Esophagus muscularis mucosa (tissue), 4 donors: ENCODE measurements at regions not wholly inside any gene's neighbourhood (a gene's known extent, or its start where the extent isn't known, plus 50 kb on each side); places are given as distances from the start of the nearest gene placed in this dataset.
"Not testable (repeated sequence)": the region's sequence is repeated elsewhere in the genome, so short reads cannot be mapped to it uniquely, and the experiment has no call there.

Experiments used
- DNase-seq: peaks from one replicate; pipeline ENCODE4 v3.0.0-alpha.2; 2017; ENCODE audit errors: extremely low spot score
- H3K27ac ChIP-seq, 4 donors: fragments of 200-600 bp; sonication (generic); replicated peaks in 1 of 4; 1 replicate in 3 of 4; 2 replicates in 1 of 4; pipeline ENCODE4 v1.5.1; 2016 to 2019; ENCODE audit warnings: mild to moderate bottlenecking in 1 of 4
- H3K27me3 ChIP-seq, 4 donors: fragments of 200-600 bp; sonication (generic); one replicate each; pipeline versions ENCODE4 v1.5.1 to v1.6.0; 2016 to 2019
- H3K36me3 ChIP-seq, 4 donors: fragments of 200-600 bp; sonication (generic); one replicate each; pipeline ENCODE4 v1.5.1; 2016 to 2019
- H3K4me1 ChIP-seq, 4 donors: fragments of 200-600 bp; sonication (generic); one replicate each; pipeline ENCODE4 v1.5.1; 2016 to 2019
- H3K4me3 ChIP-seq, 4 donors: fragments of 200-600 bp; sonication (generic); 1 replicate in 2 of 4; 2 replicates in 2 of 4; pipeline ENCODE4 v1.5.1; 2016 to 2019; ENCODE audit warnings: mild to moderate bottlenecking in 4 of 4, moderate library complexity in 1 of 4
- H3K9me3 ChIP-seq, 4 donors: fragments of 200-600 bp; sonication (generic); 1 replicate in 3 of 4; 2 replicates in 1 of 4; pipeline ENCODE4 v1.5.1; 2016 to 2019
- EP300 ChIP-seq: sonication (generic); formaldehyde crosslinking; IDR thresholded peaks from one replicate; pipeline ENCODE4 v1.6.1; 2017; ENCODE audit warnings: antibody characterized with exemption
- POLR2A ChIP-seq: fragments of 450-650 bp; IDR thresholded peaks from one replicate; pipeline ENCODE4 v1.6.1; 2017; ENCODE audit warnings: antibody characterized with exemption, moderate library complexity, mild to moderate bottlenecking, low read depth
- POLR2AphosphoS5 ChIP-seq, 2 donors: sonication (generic); formaldehyde crosslinking; IDR thresholded peaks; one replicate each; pipeline ENCODE4 v1.6.1; 2017; ENCODE audit warnings: antibody characterized with exemption in 2 of 2
- WGBS: methylation state at CpG from one replicate; pipeline ENCODE4 v1.1.5; 2018; 5-methylcytosine and 5-hydroxymethylcytosine counted together
- intact Hi-C: fragments of 100-400 bp; cut with DNase I; formaldehyde crosslinking; loops from one replicate; pipeline ENCODE4 v1.15.1; 2023
- TF ChIP-seq, protein P1 (sequence below), 3 experiments: fragments of 200-600 bp in 2 of 3; fragments of 450-650 bp in 1 of 3; sonication (generic) in 2 of 3; IDR thresholded peaks; one replicate each; pipeline ENCODE4 v1.5.1; 2017 to 2019; ENCODE audit warnings: antibody characterized with exemption in 3 of 3, mild to moderate bottlenecking in 2 of 3, moderate library complexity in 1 of 3

- H3K4me1 ChIP-seq, result peaks cover 2 to 20% (median 14%) of the 10 kb centered on the region in 4 donors
- TF ChIP-seq EP300 (no peak), POLR2A (no peak)
- TF ChIP-seq, protein P1, sequence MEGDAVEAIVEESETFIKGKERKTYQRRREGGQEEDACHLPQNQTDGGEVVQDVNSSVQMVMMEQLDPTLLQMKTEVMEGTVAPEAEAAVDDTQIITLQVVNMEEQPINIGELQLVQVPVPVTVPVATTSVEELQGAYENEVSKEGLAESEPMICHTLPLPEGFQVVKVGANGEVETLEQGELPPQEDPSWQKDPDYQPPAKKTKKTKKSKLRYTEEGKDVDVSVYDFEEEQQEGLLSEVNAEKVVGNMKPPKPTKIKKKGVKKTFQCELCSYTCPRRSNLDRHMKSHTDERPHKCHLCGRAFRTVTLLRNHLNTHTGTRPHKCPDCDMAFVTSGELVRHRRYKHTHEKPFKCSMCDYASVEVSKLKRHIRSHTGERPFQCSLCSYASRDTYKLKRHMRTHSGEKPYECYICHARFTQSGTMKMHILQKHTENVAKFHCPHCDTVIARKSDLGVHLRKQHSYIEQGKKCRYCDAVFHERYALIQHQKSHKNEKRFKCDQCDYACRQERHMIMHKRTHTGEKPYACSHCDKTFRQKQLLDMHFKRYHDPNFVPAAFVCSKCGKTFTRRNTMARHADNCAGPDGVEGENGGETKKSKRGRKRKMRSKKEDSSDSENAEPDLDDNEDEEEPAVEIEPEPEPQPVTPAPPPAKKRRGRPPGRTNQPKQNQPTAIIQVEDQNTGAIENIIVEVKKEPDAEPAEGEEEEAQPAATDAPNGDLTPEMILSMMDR (IDR thresholded peaks at IDR 0.05), result no peak
- H3K27ac ChIP-seq, result no peak overlapping the region
- H3K36me3 ChIP-seq, result no peaks in the 10 kb centered on the region
- WGBS, result 7% methylated on average over 2 of the region's 2 CpGs
- intact Hi-C loops, result no loop called here
- H3K9me3 ChIP-seq, result no peaks in the 10 kb centered on the region
- no peak for DNase-seq
- H3K27me3 ChIP-seq, result no peaks in the 10 kb centered on the region
- no peak overlapping the region for H3K4me3 ChIP-seq
These were observed 136.6 kb upstream of the ZC3H15 start for GRCh38 chr2:186349508-186349907.

GRCh38 chr2:186354160-186354559, 131.9 kb upstream of the ZC3H15 start:
- not testable (repeated sequence) for H3K4me1 ChIP-seq

DNA sequence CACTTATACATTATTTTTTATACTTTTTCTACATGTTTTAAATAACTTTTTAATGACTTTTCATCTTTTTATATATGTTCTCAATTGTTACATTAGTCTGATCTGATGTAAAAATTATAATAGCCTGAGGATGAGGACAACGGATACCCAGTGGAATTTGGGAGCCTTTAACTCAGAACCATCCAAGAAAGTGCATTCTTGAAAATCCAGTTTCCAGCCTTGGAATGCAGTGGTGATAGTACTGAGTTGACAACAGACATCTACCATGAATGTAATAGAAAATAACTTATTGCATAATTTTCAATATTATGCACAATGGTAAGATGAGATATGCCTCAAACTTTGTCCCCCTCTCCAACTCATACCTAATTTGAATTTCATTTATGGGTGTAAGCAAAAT, 120.7 kb upstream of the ZC3H15 start:
- WGBS, result 67% methylated on average over 1 of the region's 1 CpG

More at GRCh38 chr2:186354160-186354559, 131.9 kb upstream of the ZC3H15 start:
- WGBS, result 84% methylated on average over 3 of the region's 3 CpGs
- H3K27me3 ChIP-seq, intact Hi-C loops, H3K27ac ChIP-seq, H3K4me3 ChIP-seq, DNase-seq, H3K9me3 ChIP-seq, H3K36me3 ChIP-seq: not testable (repeated sequence)

GRCh38 chr2:186379052-186379451, 107.0 kb upstream of the ZC3H15 start:
- Histone ChIP-seq H3K4me1 (no peaks in the 10 kb centered on the region), H3K27me3 (no peaks in the 10 kb centered on the region), H3K27ac (no peak overlapping the region), H3K9me3 (peaks cover 0 to 4% (median 0%) of the 10 kb centered on the region in 4 donors), H3K4me3 (no peak overlapping the region), H3K36me3 (no peaks in the 10 kb centered on the region)
- DNase-seq, result no peak
- TF ChIP-seq POLR2AphosphoS5 (IDR thresholded peaks at IDR 0.05) (no peak), EP300 (no peak), POLR2A (no peak)
- TF ChIP-seq, protein P1 (IDR thresholded peaks at IDR 0.05), result no peak
- 79% methylated on average over 3 of the region's 3 CpGs for WGBS
- intact Hi-C loops, result no loop called here

More for the DNA sequence above, 120.7 kb upstream of the ZC3H15 start:
- TF ChIP-seq, protein P1 (IDR thresholded peaks at IDR 0.05), result no peak
- Histone ChIP-seq H3K27ac (no peak overlapping the region), H3K27me3 (no peaks in the 10 kb centered on the region), H3K9me3 (peaks cover 0 to 4% (median 0%) of the 10 kb centered on the region in 4 donors), H3K4me3 (no peak overlapping the region), H3K4me1 (peaks cover 0 to 5% (median 0%) of the 10 kb centered on the region in 4 donors), H3K36me3 (no peaks in the 10 kb centered on the region)
- intact Hi-C loops, result no loop called here
- DNase-seq, result no peak

GRCh38 chr2:186380805-186381204, 105.3 kb upstream of the ZC3H15 start:
- Histone ChIP-seq H3K36me3 (no peaks in the 10 kb centered on the region), H3K9me3 (peaks cover 0 to 4% (median 3%) of the 10 kb centered on the region in 4 donors), H3K4me1 (no peaks in the 10 kb centered on the region), H3K4me3 (no peak overlapping the region), H3K27ac (no peak overlapping the region), H3K27me3 (no peaks in the 10 kb centered on the region)
- no peak for DNase-seq
- intact Hi-C loops, result no loop called here
- 90% methylated on average over 2 of the region's 2 CpGs for WGBS
- TF ChIP-seq EP300, result no peak
- TF ChIP-seq POLR2AphosphoS5 (IDR thresholded peaks at IDR 0.05), result no peak
- TF ChIP-seq, protein P1 (IDR thresholded peaks at IDR 0.05), result no peak
- no peak for TF ChIP-seq POLR2A
